ENCODE measurements at regions not wholly inside any gene's neighbourhood (a gene's known extent, or its start where the extent isn't known, plus 50 kb on each side); places are given as distances from the start of the nearest gene placed in this dataset.

DNA sequence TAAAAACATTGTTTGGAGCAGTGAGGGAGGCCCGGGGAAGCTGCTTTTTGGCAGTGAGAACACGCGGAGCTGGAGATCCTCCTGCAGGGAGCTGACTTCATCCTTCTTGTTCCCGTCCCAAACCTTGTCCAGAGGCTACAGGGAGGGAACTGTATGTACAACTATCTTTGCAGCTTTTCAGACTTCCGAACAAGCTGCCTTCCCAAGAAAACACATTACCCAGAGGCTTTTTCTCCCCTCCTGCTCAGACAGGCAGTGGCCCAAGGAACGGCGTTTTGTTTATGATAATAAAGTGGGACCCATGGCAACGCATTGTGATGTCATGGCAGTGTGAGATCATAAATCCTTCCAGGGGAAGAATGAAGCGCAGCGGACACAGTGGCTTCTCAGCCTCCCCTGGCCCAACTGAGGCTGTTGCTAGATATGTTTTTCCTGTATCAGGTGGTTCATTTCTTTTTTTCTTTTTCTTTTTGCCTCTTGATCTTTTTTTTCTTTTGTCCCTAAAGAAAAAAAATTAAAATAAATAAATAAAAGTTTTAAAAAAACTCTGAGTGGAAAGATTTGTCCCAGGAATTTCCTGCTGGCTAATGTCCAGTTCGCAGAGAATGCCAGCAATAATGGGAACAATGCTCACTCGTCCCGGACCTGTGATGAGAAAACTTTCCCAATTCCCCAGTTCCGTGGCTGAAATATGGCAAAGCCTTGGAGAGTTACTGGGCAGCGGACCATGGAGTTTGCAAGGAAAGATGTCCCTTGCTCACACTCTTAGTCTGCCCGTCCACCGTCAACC is 103.4 kb upstream of the MAP1LC3B2 start (continued):
- TF ChIP-seq, protein P1, sequence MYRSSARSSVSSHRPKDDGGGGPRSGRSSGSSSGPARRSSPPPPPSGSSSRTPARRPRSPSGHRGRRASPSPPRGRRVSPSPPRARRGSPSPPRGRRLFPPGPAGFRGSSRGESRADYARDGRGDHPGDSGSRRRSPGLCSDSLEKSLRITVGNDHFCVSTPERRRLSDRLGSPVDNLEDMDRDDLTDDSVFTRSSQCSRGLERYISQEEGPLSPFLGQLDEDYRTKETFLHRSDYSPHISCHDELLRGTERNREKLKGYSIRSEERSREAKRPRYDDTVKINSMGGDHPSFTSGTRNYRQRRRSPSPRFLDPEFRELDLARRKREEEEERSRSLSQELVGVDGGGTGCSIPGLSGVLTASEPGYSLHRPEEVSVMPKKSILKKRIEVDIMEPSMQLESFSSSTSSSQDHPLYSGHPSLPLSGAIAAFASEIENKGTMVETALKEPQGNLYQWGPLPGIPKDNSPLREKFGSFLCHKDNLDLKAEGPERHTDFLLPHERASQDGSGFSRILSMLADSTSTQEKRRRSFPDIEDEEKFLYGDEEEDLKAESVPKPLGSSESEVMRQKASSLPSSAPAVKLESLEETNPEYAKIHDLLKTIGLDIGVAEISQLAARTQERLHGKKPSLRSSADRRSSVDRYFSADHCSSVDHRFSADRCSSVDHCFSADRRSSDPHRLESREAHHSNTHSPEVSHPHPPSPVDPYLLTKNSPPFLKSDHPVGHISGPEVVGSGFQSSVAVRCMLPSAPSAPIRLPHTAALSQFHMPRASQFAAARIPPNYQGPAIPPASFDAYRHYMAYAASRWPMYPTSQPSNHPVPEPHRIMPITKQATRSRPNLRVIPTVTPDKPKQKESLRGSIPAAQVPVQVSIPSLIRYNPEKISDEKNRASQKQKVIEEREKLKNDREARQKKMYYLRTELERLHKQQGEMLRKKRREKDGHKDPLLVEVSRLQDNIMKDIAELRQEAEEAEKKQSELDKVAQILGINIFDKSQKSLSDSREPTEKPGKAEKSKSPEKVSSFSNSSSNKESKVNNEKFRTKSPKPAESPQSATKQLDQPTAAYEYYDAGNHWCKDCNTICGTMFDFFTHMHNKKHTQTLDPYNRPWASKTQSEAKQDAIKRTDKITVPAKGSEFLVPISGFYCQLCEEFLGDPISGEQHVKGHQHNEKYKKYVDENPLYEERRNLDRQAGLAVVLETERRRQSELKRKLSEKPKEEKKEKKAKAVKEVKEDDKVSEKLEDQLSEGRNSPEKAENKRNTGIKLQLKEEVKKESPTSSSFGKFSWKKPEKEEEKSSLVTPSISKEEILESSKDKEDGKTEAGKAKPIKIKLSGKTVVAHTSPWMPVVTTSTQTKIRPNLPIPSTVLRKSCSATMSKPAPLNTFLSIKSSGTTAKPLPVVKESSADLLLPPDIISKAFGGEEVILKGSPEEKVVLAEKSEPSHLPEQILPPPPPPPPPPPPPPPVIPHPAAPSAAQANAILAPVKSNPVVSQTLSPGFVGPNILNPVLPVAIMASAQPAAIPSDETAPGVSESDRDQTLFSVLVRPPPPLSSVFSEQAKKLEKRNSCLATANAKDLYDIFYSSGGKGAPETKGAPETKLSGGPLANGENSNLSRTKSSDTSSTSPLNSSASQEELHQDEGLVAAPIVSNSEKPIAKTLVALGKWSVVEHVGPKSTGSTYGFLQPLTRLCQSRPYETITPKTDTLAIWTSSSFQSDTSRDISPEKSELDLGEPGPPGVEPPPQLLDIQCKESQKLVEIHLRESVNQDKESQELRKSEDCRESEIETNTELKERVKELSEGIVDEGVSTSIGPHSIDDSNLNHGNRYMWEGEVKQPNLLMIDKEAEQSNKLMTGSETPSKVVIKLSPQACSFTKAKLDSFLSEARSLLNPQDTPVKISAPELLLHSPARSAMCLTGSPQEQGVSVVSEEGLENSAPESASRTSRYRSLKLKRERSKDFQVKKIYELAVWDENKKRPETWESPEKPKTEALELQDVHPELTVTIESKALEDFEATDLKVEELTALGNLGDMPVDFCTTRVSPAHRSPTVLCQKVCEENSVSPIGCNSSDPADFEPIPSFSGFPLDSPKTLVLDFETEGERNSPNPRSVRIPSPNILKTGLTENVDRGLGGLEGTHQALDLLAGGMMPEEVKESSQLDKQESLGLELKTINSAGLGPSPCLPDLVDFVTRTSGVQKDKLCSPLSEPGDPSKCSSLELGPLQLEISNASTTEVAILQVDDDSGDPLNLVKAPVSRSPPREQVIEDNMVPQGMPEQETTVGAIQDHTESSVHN (CRISPR knock-in tag; IDR thresholded peaks at IDR 0.05) = no peak

DNA sequence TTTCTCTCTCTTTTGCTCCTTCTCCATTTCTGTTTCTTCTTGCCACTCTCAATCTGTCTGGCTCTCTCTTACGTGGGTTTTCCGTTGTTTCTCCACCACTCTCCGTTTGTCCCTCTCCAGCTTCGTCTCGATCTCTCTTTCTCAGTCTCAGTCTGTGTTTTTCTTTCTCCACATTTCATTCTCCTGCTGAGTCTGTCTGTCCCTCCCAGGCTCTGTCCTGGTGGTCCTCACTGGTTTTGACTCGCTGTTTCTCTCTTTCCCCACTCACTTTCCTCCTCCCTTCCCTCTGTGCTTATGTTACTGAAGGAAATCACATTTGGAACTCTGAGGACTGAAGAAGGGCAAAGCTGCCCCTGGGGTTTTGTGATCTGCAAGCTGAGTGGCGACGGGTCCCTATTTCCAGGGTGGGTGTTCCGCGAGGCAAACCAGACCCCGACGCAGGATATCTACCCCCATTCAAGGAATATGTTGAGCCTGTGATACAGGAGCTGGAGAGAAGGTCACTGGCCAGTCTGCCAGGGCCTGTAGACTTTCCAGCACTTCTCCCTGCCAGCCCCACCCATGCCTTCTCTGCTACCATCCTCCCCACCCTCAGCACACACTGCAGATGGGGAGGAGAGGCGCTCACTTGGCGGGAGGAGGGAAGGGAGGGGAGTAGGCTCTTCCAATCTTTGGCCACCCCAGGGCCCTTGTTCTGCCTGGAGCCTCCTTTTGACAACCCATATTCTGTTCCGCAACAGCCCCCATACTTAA is 102.7 kb upstream of the MAP1LC3B2 start:
- no peaks in the 10 kb centered on the region for H3K4me1 ChIP-seq (ENCODE audit: insufficient read depth, low read length)
- no peaks in the 10 kb centered on the region for H4K20me1 ChIP-seq (ENCODE audit: insufficient read depth, low read length)
- POLR2A ChIA-PET = no interaction called here
- no peak for FAIRE-seq
- 59% methylated on average over 14 of the region's 15 CpGs for WGBS (ENCODE audit: low lambda C conversion rate)
- no peaks in the 10 kb centered on the region for H3K9me3 ChIP-seq (ENCODE audit: low read length)
- H3K36me3 ChIP-seq (replicated peaks in 1 of 2; ENCODE audit: control insufficient read depth in 1 of 2, insufficient read depth in 2 of 2, low read length in 2 of 2) = no peaks in the 10 kb centered on the region
- TF ChIP-seq SETDB1 (CRISPR knock-in tag; IDR thresholded peaks at IDR 0.05; ENCODE audit: borderline replicate concordance) (no peak), PAF1 (CRISPR knock-in tag; IDR thresholded peaks at IDR 0.05) (no peak), ZNF451 (CRISPR knock-in tag; IDR thresholded peaks at IDR 0.05) (no peak), ZNF205 (CRISPR knock-in tag; IDR thresholded peaks at IDR 0.05) (no peak), ELF3 (CRISPR knock-in tag; IDR thresholded peaks at IDR 0.05) (no peak), ZNF878 (CRISPR knock-in tag; IDR thresholded peaks at IDR 0.05) (no peak)
- no peak overlapping the region for H3K27ac ChIP-seq (ENCODE audit: extremely low read length, insufficient read depth, low read length)
- intact Hi-C loops (cut with micrococcal nuclease; ENCODE audit: unreplicated experiment) = no loop called here
- no peak for DNase-seq (ENCODE audit: low spot score)
- no peak overlapping the region for H3K4me3 ChIP-seq (replicated peaks in 1 of 3; ENCODE audit: insufficient read depth in 1 of 3, low read depth in 2 of 3, low read length in 3 of 3)
- in situ Hi-C loops (cut with HindIII; ENCODE audit: extremely low pct_ligation_motif_present, low pct_unique_long_range_greater_than_20kb) = no loop called here
- no peak for ATAC-seq
- peaks cover 1 to 16% of the 10 kb centered on the region in 2 experiments; a peak in 2 of 5 replicates for H3K27me3 ChIP-seq (ENCODE audit: control insufficient read depth in 1 of 2, insufficient read depth in 2 of 2, low read length in 2 of 2)
- H3K79me2 ChIP-seq (ENCODE audit: insufficient read depth, low read length) = no peaks in the 10 kb centered on the region
- CTCF ChIA-PET (ENCODE audit: low intra/inter-chr PET ratio, low total read pairs) = no interaction called here
- H3K4me2 ChIP-seq (ENCODE audit: low read depth, low read length) = no peak overlapping the region
- BruUV-seq (replicated peaks) = no TSS peak
- H3K9ac ChIP-seq (ENCODE audit: insufficient read depth, low read depth, low read length) = no peak overlapping the region
- H2AFZ ChIP-seq (ENCODE audit: low read length) = no peak overlapping the region
